ENCODE measurements at regions not wholly inside any gene's neighbourhood (a gene's known extent, or its start where the extent isn't known, plus 50 kb on each side); places are given as distances from the start of the nearest gene placed in this dataset.
A peak's percentile ranks its signal among the peaks of the same experiment; 100 is the strongest.

- no peak overlapping the region for H3K27ac Mint-ChIP-seq
- no peak for DNase-seq
- H3K27me3 Mint-ChIP-seq: peaks cover 11% of the 10 kb centered on the region
- H3K4me3 Mint-ChIP-seq: no peak overlapping the region
- peaks cover 31% of the 10 kb centered on the region for H3K4me1 Mint-ChIP-seq (ENCODE audit: low read depth)
- peaks cover 4% of the 10 kb centered on the region for H3K9me3 Mint-ChIP-seq
- no peaks in the 10 kb centered on the region for H3K36me3 Mint-ChIP-seq (ENCODE audit: low read depth)
Measured at GRCh38 chr6:22059946-22060345, 236.9 kb downstream of the PRL start.

DNA sequence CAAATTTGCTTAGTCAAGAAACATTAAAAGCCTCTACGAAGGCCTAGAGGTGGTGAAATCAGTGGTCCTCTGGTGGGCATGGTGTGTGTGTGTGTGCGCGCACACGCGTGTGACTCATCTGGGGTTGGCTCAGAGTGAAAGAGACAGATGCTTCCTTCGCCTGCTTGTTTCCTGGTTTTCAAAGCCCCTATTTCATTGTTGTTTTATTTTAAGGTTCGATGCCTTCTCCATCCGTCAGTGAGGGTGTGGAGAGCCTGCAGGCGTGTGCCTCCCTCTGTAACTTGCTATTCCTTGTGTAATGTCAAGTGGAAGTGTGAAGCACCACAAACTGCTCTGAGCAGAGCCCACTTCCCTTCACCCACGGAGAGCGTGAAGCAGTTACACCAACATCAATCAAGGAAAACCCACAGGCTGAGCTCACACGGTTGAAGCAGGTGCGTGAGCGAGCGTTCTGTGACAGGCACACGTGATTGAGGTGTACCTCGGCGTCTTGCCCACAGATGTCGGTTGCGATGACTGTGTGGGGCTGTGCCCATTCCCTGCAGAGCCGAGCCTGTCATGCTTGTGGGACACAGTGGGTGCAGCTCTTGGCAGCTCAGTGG, 233.9 kb downstream of the PRL start:
- H3K4me1 Mint-ChIP-seq (ENCODE audit: low read depth): peaks cover 37% of the 10 kb centered on the region
- peak overlapping the region; percentile 65 for H3K4me3 Mint-ChIP-seq
- H3K27ac Mint-ChIP-seq: peak overlapping the region; percentile 97
- peaks cover 15% of the 10 kb centered on the region for H3K27me3 Mint-ChIP-seq
- peak; percentile 60 for DNase-seq
- H3K36me3 Mint-ChIP-seq (ENCODE audit: low read depth): no peaks in the 10 kb centered on the region
- H3K9me3 Mint-ChIP-seq: peaks cover 6% of the 10 kb centered on the region

- Mint-ChIP-seq H3K9me3 (peaks cover 6% of the 10 kb centered on the region), H3K27me3 (peaks cover 12% of the 10 kb centered on the region)
Measured at GRCh38 chr6:22064558-22064957, 232.3 kb downstream of the PRL start.

DNA sequence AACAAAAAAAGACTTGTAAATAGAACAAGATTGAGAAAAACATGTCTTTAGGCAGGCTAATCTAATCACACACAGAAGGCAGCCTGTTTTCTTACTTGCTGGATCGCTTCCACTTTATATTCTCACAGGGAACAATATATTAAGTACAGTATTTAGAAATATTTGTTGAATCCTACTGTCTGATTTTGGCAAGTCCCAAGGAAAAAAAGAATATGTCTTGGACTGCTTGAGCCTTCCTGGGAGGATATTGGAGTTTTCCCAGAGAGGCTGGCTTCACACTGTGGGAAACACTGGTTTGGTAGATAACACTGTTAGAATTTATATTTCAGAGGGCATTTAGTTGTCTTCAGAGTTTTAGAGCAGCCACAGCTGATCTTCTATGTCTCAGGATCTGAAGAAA, 229.7 kb downstream of the PRL start:
- Mint-ChIP-seq H3K36me3 (ENCODE audit: low read depth) (no peaks in the 10 kb centered on the region), H3K4me1 (ENCODE audit: low read depth) (peaks cover 47% of the 10 kb centered on the region), H3K27me3 (peaks cover 4% of the 10 kb centered on the region), H3K4me3 (no peak overlapping the region), H3K27ac (no peak overlapping the region), H3K9me3 (peaks cover 2% of the 10 kb centered on the region)
- DNase-seq: no peak

More at GRCh38 chr6:22064558-22064957, 232.3 kb downstream of the PRL start:
- Mint-ChIP-seq H3K27ac (peak overlapping the region; percentile 77), H3K4me1 (ENCODE audit: low read depth) (peaks cover 52% of the 10 kb centered on the region), H3K36me3 (ENCODE audit: low read depth) (no peaks in the 10 kb centered on the region), H3K4me3 (no peak overlapping the region)
- DNase-seq: no peak

GRCh38 chr6:22067671-22068070, 229.2 kb downstream of the PRL start:
- Mint-ChIP-seq H3K4me1 (ENCODE audit: low read depth) (peaks cover 42% of the 10 kb centered on the region), H3K27me3 (peaks cover 4% of the 10 kb centered on the region), H3K9me3 (peaks cover 2% of the 10 kb centered on the region), H3K36me3 (ENCODE audit: low read depth) (no peaks in the 10 kb centered on the region), H3K27ac (no peak overlapping the region), H3K4me3 (no peak overlapping the region)
- no peak for DNase-seq

DNA sequence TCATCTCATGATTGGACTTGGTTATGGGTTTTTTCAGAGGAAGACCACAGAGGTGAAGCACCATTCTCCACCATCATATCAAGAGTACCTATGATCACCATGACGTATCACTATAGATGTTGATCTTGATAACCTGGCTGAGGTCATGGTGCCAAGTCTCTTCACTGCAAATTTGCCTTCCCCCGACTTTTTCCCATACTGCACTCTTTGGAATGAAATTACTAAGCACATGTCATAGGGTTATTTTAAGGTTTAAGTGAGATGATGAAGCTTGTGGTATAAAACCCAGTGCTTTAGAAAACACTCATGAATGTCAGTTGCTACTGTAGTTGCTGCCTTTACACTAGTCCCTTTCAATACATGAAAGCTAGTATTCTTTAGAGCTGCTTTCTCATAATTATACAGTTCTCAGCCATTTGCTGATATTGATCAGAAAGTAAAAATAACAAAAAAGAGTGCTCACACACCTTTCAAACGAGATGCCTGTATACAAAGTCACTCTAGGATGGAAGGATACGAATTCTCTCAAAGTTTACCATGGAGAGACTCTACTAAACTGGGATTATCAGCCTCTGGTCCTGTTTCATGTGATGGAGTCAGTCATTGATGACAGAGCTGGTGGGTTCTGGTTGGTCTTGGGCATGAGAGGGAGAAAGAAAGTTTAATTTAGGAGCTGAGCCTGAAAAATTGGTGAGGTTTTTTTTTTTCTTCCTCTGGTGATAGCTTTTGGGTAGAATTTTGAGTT, 228.1 kb downstream of the PRL start:
- Mint-ChIP-seq H3K36me3 (ENCODE audit: low read depth) (no peaks in the 10 kb centered on the region), H3K4me1 (ENCODE audit: low read depth) (peaks cover 33% of the 10 kb centered on the region), H3K9me3 (peaks cover 2% of the 10 kb centered on the region), H3K27me3 (peaks cover 4% of the 10 kb centered on the region), H3K27ac (peak overlapping the region; percentile 87), H3K4me3 (no peak overlapping the region)
- no peak for DNase-seq

DNA sequence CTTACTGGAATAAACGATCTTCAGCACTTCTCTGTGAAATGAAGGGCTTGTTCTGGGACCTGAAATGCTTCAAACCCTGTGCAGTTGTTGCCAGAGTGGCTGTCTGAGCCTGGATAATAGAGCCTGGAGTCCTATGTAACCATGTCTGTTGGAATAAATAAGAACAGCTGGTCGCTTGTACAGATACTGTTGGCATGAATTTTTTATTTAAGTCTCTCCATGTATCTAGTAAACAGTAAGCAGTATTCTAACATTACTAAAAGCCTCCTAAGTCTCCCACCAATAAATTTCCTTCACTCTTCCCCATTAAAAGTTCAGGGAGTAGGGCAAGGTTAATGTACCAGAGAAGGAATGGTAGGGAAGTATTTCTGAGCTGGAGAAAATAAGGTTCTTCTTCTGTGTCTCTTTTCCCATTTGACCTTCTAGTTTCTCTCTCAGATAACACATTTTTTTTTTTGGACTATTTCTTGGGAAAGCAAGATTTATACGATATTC, 227.5 kb downstream of the PRL start:
- Mint-ChIP-seq H3K4me3 (no peak overlapping the region), H3K9me3 (peaks cover 2% of the 10 kb centered on the region), H3K4me1 (ENCODE audit: low read depth) (peaks cover 28% of the 10 kb centered on the region), H3K27me3 (peaks cover 4% of the 10 kb centered on the region), H3K36me3 (ENCODE audit: low read depth) (no peaks in the 10 kb centered on the region), H3K27ac (peak overlapping the region; percentile 87)
- no peak for DNase-seq

DNA sequence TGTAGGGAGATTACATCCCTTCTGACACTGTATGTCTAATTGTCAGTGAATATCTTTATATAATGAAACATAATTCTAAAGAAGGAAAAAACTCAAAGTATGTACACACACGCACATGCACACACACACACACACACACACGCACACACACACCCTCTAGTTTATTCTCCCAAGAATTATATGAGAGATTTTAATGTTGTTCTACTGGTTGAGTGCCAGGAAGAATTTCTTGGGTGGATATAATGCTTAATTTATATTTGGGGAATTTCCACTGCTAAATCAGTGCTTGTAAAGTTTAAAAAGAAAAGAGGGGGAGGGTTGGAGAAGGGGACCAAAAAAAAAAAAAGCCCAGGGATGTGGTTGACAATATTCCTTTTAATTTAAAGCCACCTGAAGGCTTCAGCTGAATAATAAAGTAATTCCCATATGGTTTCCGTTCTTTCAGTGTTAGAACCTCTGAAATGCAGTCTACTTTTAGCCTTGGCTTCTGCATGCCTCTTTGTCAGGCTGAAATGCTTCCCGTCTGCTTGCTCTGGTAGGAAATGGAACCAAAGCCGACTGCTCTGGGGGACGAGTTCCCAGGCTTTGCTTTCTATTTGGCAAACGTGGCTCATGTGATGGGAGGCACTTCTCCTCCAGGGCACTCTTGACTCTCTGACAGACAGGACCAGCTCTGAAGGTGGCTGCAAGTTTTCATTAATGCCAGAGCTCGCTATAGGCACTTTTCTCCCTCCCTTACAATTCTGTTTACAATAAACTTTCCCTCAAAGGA, 225.4 kb downstream of the PRL start:
- Mint-ChIP-seq H3K9me3 (peaks cover 2% of the 10 kb centered on the region), H3K4me3 (no peak overlapping the region), H3K36me3 (ENCODE audit: low read depth) (no peaks in the 10 kb centered on the region), H3K27ac (no peak overlapping the region), H3K27me3 (no peaks in the 10 kb centered on the region), H3K4me1 (ENCODE audit: low read depth) (peaks cover 25% of the 10 kb centered on the region)
- DNase-seq: no peak

- no peak for DNase-seq
- no peaks in the 10 kb centered on the region for H3K9me3 Mint-ChIP-seq
- H3K4me1 Mint-ChIP-seq (ENCODE audit: low read depth): peaks cover 20% of the 10 kb centered on the region
- no peaks in the 10 kb centered on the region for H3K27me3 Mint-ChIP-seq
- no peak overlapping the region for H3K27ac Mint-ChIP-seq
- no peak overlapping the region for H3K4me3 Mint-ChIP-seq
- H3K36me3 Mint-ChIP-seq (ENCODE audit: low read depth): no peaks in the 10 kb centered on the region
Measured at GRCh38 chr6:22072949-22073348, 223.9 kb downstream of the PRL start.

DNA sequence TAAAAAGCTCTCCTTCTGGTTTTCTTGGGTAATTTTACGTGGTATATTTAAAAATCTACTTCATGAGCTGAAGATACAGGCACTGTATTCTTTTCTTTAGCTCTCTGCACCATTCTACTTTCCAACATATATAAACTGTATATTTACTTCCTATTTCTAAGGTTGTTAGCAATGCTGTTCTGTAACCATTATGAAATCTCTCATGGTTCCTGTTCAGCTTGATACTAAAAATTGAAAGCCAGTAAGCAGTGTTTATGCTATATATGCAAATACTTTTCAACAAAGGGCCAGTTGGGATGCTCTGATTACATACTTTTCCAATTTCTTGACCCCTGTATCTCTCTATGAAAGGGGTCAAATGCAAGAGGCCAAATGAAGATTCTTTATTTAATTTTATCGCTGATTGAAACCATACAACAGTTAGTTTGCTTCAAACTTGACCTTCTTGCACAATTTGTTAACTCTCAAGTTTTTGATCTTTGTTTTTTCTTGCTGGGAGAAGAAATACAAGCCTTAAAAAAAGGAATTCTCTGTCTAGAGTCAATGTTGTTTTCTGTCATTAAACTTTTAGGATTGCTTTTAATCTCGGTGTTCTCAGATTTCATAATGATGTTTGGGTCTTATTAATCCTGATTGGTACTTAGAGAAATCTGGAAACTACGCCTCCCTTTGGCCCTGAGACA, 223.2 kb downstream of the PRL start:
- Mint-ChIP-seq H3K27me3 (no peaks in the 10 kb centered on the region), H3K4me3 (no peak overlapping the region), H3K36me3 (ENCODE audit: low read depth) (no peaks in the 10 kb centered on the region), H3K9me3 (no peaks in the 10 kb centered on the region), H3K4me1 (ENCODE audit: low read depth) (peaks cover 14% of the 10 kb centered on the region), H3K27ac (no peak overlapping the region)
- no peak for DNase-seq

- DNase-seq: no peak
- Mint-ChIP-seq H3K9me3 (no peaks in the 10 kb centered on the region), H3K36me3 (ENCODE audit: low read depth) (no peaks in the 10 kb centered on the region), H3K4me1 (ENCODE audit: low read depth) (no peaks in the 10 kb centered on the region), H3K4me3 (no peak overlapping the region), H3K27me3 (no peaks in the 10 kb centered on the region), H3K27ac (no peak overlapping the region)
Measured at GRCh38 chr6:22078288-22078687, 218.5 kb downstream of the PRL start.

- H3K27ac Mint-ChIP-seq: no peak overlapping the region
- no peaks in the 10 kb centered on the region for H3K36me3 Mint-ChIP-seq (ENCODE audit: low read depth)
- no peaks in the 10 kb centered on the region for H3K4me1 Mint-ChIP-seq (ENCODE audit: low read depth)
- no peak overlapping the region for H3K4me3 Mint-ChIP-seq
- DNase-seq: no peak
- no peaks in the 10 kb centered on the region for H3K9me3 Mint-ChIP-seq
- H3K27me3 Mint-ChIP-seq: no peaks in the 10 kb centered on the region
Measured at GRCh38 chr6:22078802-22079545, 217.9 kb downstream of the PRL start.

- Mint-ChIP-seq H3K27me3 (no peaks in the 10 kb centered on the region), H3K27ac (no peak overlapping the region), H3K4me1 (ENCODE audit: low read depth) (no peaks in the 10 kb centered on the region), H3K4me3 (no peak overlapping the region), H3K36me3 (ENCODE audit: low read depth) (no peaks in the 10 kb centered on the region), H3K9me3 (no peaks in the 10 kb centered on the region)
- DNase-seq: no peak
Measured at GRCh38 chr6:22079783-22080182, 217.1 kb downstream of the PRL start.

DNA sequence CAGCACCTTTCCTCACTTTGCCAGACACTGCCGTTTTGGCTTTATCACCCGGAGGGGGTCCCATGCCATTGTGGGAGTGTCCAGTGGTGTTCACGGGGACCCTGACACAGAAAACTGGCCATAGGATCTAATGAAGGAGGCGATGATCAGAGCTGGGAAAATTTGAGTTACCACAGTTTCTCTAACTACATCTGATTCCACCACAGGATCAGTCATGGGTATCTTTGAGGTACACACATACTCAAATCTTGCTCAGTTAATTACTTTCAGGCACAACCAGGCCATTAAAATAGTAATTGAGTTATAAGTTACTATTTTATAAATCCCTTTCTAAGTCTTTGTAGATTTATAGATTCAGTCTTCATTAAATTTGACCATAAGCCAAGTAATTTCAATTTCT, 215.1 kb downstream of the PRL start:
- DNase-seq: no peak
- no peaks in the 10 kb centered on the region for H3K9me3 Mint-ChIP-seq
- H3K27ac Mint-ChIP-seq: no peak overlapping the region
- H3K36me3 Mint-ChIP-seq (ENCODE audit: low read depth): no peaks in the 10 kb centered on the region
- H3K27me3 Mint-ChIP-seq: no peaks in the 10 kb centered on the region
- no peak overlapping the region for H3K4me3 Mint-ChIP-seq
- H3K4me1 Mint-ChIP-seq (ENCODE audit: low read depth): no peaks in the 10 kb centered on the region
